HG02981 (cell line): ENCODE measurements at regions not wholly inside any gene's neighbourhood (a gene's known extent, or its start where the extent isn't known, plus 50 kb on each side); places are given as distances from the start of the nearest gene placed in this dataset.

Experiments used
- ATAC-seq: cut with Tn5 transposase; IDR thresholded peaks from one replicate; pipeline ENCODE4 v1.9.1; 2021; ENCODE audit warnings: mild to moderate bottlenecking, moderate library complexity; ENCODE audit not compliant: unreplicated experiment

DNA sequence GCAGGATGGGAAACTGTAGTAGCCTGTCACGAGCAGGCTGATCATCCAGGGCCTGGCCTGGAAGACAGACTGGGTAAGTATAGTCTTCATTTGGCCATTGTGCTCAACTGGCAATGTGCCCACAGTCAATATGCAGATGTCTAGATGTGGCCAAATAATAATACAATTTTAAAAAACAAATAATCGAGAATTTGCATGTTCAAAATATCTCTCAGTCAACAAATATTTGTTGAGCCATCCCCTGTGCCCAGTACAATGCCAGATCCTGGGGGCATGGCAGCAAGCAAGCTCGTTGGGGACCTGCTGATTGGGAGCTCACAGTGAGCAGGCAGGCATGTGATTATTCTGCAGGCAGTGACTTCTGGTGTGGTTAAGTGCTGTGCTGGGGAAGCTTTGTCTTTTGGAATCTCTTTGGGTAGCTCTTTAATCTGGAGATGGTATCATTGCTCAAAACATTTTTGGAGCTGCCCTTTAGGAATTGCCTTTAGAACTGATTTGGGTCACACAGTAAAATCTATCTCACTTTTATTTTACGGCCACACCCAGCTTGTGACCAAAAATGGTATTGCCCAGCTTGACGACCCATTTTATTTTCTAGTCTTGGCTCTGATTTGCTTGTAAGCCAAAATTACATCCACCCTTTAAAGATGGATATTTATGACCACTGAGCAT lies 92.2 kb downstream of the PLCE1 start:
- ATAC-seq: no peak

DNA sequence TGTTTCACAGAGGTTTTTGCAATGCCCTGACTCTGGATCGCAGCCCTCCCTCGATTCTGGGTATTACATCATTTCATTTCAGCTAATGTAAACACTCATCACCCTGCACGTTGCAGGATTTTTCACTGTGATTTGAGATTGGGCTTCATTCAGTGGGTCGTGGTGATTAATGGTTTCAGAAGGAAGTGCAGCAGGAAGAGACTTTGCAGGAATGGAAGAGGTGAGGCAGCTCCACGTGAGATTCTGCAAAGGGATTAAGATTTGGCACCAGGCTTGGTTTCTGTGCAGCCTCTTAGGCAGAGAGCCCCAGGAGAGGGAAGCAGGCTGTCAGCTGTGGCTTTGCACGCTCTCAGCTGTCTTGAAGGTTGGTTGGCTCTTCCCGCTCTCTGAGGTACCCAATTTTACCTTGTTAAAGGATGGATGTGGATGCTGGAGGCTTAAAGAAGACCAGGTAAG lies 95.2 kb downstream of the PLCE1 start:
- ATAC-seq: no peak

- no peak for ATAC-seq
These were observed 97.9 kb downstream of the PLCE1 start for GRCh38 chr10:94091649-94092048.

DNA sequence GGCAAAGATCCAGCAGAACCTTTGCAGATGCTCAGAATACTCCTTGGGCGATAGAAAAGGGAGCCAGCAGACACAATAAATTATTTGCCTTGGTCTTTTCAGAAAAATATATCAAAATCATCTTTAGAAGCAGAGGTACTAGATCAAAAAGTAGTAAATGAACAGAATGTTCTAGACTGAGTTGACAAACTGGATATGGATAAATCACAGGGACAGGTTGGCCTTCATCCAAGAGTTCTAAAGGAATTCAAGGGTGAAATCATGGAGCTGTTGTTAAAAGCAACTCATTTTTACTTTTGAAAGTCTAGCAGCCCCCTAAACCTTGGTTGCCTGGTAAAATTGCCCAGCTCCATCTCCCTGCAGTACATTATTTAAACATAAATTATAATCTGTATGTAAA lies 99.1 kb downstream of the PLCE1 start:
- no peak for ATAC-seq

DNA sequence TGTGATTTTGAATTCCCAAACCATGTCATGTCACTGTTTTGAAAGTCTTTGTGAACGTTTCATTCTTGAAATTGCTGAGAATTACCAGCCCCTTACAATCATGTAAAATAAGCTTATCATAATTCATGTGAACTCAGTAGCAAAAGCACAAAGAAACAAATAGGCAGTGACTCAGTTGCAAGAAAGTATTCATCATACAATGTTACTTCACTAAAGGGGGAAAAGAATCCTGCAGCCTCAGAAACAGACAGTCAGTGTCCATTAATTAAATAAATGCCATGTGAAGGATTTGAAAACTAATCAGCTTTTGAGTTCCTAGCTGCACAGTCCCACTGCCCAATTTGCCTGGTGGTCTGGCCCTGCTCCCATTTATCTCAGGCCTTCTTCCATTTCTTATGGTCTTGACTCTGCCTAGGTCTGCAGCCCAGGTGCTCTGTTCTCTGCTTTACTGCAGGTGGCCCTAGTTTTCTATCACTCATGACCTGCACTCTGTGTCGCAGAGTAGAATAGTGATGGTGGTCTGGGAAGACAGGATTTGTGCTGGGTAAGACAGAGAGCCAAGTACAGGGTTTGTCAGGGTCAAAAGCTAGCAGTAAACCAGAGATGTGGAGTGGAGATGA lies 99.7 kb downstream of the PLCE1 start:
- ATAC-seq: no peak

GRCh38 chr10:94094540-94094939 lies 100.8 kb downstream of the PLCE1 start:
- no peak for ATAC-seq

DNA sequence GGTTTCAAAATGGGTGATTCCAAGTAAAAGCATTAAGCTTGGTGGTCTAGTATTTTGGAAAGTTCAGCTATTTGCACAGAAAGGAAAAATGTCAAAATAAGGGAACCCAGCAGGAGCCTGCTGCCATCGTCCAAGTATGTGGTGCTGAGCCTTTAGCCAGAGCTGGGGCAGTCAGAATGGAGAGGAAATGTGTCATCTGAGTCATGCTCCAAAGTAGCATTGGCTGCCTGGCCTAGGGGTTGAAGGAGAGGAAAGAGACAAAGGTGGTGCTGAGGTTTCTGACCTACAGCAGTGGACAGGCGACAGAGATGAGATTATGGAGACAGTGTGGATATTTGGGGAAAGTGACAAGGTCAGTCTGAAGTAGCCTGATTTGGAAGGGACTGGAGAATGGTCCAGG lies 103.9 kb downstream of the PLCE1 start:
- no peak for ATAC-seq

DNA sequence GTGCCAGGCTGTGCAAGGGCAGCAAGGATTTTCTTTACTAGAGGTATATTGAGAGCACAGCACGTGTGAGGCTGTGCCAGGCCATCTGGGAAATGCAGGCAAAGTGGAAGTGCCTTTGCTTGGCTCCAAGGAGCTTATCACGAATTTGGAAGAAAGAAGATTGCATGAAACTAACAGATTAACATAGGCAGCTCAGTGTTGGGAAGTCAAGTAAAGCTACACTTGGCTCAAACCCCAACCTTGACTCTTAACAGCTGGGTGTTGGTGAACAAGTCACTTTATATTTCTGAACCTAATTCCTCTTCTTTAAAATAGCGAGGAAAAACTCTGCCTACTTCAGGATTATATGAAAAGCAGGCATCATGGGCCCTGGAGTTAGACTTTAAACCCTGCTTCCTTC lies 105.2 kb downstream of the PLCE1 start:
- ATAC-seq: no peak

GRCh38 chr10:94101894-94102293 lies 108.2 kb downstream of the PLCE1 start:
- no peak for ATAC-seq

DNA sequence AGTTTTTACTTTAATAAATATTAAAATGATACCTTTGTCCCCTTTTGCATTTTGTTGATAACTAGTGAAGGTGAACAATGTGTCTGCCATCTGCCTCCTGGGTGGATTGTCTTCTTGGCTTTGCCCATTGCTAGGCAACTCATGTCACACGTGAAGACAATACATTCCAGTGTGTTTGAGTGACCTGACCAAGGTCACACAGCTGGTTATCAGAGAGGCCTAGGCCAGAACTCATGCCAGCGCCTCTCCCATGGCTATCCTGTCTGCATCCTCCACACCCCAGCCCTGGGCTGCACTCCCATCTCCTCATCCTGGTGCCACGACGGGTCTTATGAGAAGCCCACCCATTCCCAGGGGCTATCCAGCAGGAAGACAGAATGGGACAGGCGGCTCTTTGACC lies 108.7 kb downstream of the PLCE1 start:
- ATAC-seq: no peak

DNA sequence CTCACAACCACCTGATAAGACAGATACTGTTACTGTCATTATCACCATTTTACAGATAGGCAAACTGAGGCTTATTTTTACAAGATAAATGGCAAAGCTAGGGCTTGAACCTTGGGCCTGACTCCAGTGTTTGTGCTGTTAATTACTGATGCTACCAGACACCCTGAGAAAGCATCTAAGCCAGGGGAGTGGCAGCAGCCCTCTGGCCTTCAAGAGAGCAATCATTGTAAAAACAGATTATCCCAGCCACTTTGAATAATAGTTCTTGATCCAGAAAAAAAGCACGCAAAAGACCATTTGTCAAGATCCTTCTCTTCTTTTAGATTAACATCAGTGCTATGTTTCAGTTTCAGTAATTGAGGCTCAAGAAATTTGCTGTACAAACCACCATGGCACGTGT lies 109.5 kb downstream of the PLCE1 start:
- ATAC-seq: no peak

- ATAC-seq: no peak
These were observed 110.1 kb downstream of the PLCE1 start for GRCh38 chr10:94103801-94104221.

DNA sequence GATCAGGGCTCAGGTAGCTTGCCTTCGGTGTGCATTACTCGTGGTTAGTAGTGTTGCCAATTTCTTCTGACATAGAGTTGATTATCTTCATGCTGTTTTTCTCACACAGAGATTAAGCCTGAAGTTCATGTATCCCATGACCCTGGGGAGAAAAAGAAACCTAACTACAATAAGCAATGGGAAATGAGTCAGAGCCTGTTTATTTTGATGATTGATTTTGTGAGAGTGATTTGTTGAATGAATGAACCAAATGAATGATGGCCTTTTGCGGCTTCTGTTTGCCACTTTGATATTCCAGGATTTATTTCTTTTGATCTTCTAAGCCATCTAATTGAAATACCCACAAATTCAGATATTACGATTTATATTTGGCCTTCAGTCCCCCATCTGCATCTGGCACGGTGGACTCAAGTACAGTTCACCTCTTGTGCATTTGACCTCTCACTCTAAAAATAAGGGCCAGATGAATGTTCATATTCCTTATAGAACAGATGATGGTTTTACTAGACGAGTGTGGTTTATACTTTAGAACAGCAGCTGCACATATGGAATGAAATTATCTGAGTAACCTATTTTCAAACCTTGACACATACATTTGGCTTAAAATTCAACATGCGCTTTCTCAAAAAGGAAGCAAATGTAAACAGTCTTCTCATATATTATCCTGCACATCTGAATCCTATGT lies 110.7 kb downstream of the PLCE1 start:
- no peak for ATAC-seq

DNA sequence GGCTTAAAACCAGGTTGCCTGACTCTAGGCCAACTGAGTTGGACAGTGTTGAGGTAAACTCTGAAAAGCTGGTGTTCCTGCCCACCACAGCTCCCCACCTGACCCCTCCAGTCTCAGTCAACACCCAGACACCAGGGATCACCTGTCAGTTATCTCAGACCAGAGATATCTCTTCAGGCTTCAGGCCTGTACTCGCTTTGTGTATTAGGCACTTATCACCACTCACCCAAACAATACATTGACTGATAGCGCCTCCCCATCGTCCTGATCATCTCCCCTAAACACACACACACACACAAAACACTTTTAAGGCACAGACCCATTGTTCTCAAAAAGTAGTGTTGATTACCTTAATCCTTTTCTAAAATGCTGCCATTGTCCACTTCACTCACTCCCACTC lies 111.5 kb downstream of the PLCE1 start:
- no peak for ATAC-seq

DNA sequence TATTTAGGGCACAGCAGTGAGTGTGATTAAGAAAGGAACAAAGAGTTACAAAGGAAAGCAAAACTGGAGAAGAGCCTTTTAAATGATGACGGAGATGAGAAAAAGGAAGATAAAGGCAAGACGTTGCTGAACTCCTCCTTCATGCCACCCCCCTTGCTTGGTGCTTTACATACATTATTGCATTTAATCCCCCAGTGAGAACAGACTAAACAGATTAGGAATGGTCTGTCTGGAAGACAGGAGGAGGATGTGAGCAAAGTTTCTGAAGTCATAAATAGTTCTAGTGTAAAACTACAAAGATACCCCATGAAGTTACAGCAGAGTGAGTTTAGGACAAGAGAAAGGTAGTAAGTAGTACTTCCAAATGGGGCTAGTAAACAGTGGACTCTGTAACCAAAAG lies 113.5 kb downstream of the PLCE1 start:
- no peak for ATAC-seq

- no peak for ATAC-seq
These were observed 114.5 kb downstream of the PLCE1 start for GRCh38 chr10:94108200-94108599.

- ATAC-seq: no peak
These were observed 117.6 kb downstream of the PLCE1 start for GRCh38 chr10:94111367-94111766.

DNA sequence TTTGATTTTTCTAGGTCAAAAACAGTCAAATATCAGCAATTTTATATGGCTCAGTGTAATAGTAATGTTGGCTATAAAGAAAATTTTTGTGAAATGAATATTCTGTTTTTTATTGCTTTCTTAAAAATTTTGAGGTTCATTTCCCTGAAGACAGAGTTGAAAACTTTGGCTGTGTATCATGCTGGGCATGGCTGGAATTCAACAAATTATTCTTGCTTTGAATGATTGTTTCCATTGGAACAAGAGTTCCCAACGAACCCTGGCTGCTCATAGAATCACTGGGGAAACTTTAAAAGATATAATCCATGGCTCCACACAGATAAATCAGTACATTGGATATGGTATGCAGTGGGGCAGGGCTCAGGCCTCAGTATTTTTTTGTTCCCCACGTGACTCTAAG lies 118.6 kb downstream of the PLCE1 start:
- no peak for ATAC-seq

GRCh38 chr10:94115725-94116124 lies 122.0 kb downstream of the PLCE1 start:
- ATAC-seq: no peak

GRCh38 chr10:94116848-94117247 lies 123.1 kb downstream of the PLCE1 start:
- no peak for ATAC-seq

- ATAC-seq: no peak
These were observed 128.5 kb downstream of the PLCE1 start for GRCh38 chr10:94122211-94122610.

- ATAC-seq: no peak
These were observed 129.7 kb downstream of the PLCE1 start for GRCh38 chr10:94123258-94123995.
